ENCODE measurements at regions not wholly inside any gene's neighbourhood (a gene's known extent, or its start where the extent isn't known, plus 50 kb on each side); places are given as distances from the start of the nearest gene placed in this dataset.

DNA sequence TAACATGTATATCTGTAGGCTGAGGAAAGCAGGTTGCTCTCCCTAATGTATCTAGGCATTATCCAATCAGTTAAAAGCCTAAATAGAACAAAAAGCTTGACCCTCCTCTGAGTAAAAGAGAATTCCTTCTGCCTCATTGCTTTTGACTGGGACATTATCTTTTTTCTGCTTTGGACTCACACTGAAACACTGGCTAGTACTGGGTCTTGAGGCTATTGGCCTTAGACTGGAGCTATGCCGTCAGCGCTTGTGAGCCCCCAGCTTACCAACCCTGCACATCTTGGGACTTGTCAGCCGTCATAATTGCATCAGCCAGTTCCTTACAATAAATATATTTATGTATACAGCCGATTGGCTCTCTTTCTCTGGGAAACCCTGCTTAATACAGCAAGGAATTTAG is 206.8 kb upstream of the ARHGAP24 start:
- H3K4me3 ChIP-seq, result no peak overlapping the region
- TF ChIP-seq, protein P1, sequence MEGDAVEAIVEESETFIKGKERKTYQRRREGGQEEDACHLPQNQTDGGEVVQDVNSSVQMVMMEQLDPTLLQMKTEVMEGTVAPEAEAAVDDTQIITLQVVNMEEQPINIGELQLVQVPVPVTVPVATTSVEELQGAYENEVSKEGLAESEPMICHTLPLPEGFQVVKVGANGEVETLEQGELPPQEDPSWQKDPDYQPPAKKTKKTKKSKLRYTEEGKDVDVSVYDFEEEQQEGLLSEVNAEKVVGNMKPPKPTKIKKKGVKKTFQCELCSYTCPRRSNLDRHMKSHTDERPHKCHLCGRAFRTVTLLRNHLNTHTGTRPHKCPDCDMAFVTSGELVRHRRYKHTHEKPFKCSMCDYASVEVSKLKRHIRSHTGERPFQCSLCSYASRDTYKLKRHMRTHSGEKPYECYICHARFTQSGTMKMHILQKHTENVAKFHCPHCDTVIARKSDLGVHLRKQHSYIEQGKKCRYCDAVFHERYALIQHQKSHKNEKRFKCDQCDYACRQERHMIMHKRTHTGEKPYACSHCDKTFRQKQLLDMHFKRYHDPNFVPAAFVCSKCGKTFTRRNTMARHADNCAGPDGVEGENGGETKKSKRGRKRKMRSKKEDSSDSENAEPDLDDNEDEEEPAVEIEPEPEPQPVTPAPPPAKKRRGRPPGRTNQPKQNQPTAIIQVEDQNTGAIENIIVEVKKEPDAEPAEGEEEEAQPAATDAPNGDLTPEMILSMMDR (IDR thresholded peaks at IDR 0.05; ENCODE audit: control extremely low read depth, extremely low read depth), result no peak
- ATAC-seq (ENCODE audit: insufficient read depth, low FRiP score), result no peak
- no peak overlapping the region for H3K27ac ChIP-seq (ENCODE audit: low read depth in 1 of 2, low read length in 1 of 2)
- no peak overlapping the region for H3K9ac ChIP-seq (ENCODE audit: insufficient read depth in 1 of 2, low read length in 2 of 2)
- H3K36me3 ChIP-seq (ENCODE audit: control insufficient read depth in 4 of 4, insufficient read depth in 4 of 4, low read length in 4 of 4), result no peaks in the 10 kb centered on the region
- DNase-seq, result no peak
- no peaks in the 10 kb centered on the region for H3K27me3 ChIP-seq (ENCODE audit: control insufficient read depth in 3 of 3, insufficient read depth in 3 of 3, low read length in 2 of 3)
- H3K9me3 ChIP-seq (ENCODE audit: control insufficient read depth in 4 of 4, insufficient read depth in 3 of 4, low read length in 3 of 4), result peaks cover 0 to 2% (median 0%) of the 10 kb centered on the region in 4 donors
- WGBS, 2 donors, result 89% methylated on average over 4 of the region's 4 CpGs
- no peaks in the 10 kb centered on the region for H3K4me1 ChIP-seq (ENCODE audit: control insufficient read depth in 5 of 5, insufficient read depth in 5 of 5, low read length in 5 of 5)

DNA sequence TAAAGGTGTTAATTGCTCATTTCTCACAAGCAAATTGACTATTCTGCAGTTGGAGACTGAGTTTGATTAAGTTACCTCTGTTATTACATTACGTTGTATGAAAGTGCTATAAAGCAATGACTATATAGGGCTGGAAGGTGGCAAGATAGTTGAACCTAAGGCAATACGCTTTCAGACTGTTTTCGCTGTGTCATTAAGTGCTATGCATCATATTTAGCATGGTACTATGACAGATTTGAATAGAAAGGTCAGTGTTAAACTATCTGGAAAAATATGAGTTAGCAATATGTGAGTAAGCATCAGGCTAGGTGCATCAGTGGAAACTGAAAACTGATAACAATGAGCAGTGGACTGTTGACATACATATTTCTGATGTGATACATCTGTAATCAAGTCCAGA is 206.0 kb upstream of the ARHGAP24 start:
- Histone ChIP-seq H3K4me3 (no peak overlapping the region), H3K27me3 (ENCODE audit: control insufficient read depth in 3 of 3, insufficient read depth in 3 of 3, low read length in 2 of 3) (no peaks in the 10 kb centered on the region), H3K27ac (ENCODE audit: low read depth in 1 of 2, low read length in 1 of 2) (no peak overlapping the region), H3K9me3 (ENCODE audit: control insufficient read depth in 4 of 4, insufficient read depth in 3 of 4, low read length in 3 of 4) (peaks cover 0 to 6% (median under 1%) of the 10 kb centered on the region in 4 donors), H3K4me1 (ENCODE audit: control insufficient read depth in 5 of 5, insufficient read depth in 5 of 5, low read length in 5 of 5) (no peaks in the 10 kb centered on the region), H3K9ac (ENCODE audit: insufficient read depth in 1 of 2, low read length in 2 of 2) (no peak overlapping the region), H3K36me3 (ENCODE audit: control insufficient read depth in 4 of 4, insufficient read depth in 4 of 4, low read length in 4 of 4) (no peaks in the 10 kb centered on the region)
- no peak for DNase-seq
- 92 to 93% methylated on average over 3 of the region's 3 CpGs for WGBS, 2 donors
- TF ChIP-seq, protein P1 (IDR thresholded peaks at IDR 0.05; ENCODE audit: control extremely low read depth, extremely low read depth), result no peak
- no peak for ATAC-seq (ENCODE audit: insufficient read depth, low FRiP score)

DNA sequence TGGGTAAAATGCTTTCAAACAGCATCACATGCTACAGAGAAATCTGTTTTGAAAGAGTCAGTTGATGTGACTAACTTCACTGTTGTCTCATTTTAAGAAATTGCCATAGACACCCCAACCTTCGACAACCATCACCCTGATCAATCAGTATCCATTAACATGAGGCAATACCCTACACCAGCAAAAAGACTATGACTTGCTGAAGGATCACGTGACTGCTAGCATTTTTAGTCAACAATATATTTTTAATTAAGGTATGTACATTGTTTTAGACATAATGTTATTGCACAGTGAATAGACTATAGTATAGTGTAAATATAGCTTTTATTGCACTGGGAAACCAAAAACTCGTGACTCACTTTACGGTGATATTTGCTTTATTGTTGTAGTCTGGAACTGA is 200.0 kb upstream of the ARHGAP24 start:
- no peak overlapping the region for H3K27ac ChIP-seq (ENCODE audit: low read depth in 1 of 2, low read length in 1 of 2)
- H3K4me3 ChIP-seq, result no peak overlapping the region
- peaks cover 0 to 7% (median under 1%) of the 10 kb centered on the region in 4 donors for H3K9me3 ChIP-seq (ENCODE audit: control insufficient read depth in 4 of 4, insufficient read depth in 3 of 4, low read length in 3 of 4)
- no peak for ATAC-seq (ENCODE audit: insufficient read depth, low FRiP score)
- no peaks in the 10 kb centered on the region for H3K4me1 ChIP-seq (ENCODE audit: control insufficient read depth in 5 of 5, insufficient read depth in 5 of 5, low read length in 5 of 5)
- no peaks in the 10 kb centered on the region for H3K36me3 ChIP-seq (ENCODE audit: control insufficient read depth in 4 of 4, insufficient read depth in 4 of 4, low read length in 4 of 4)
- H3K27me3 ChIP-seq (ENCODE audit: control insufficient read depth in 3 of 3, insufficient read depth in 3 of 3, low read length in 2 of 3), result no peaks in the 10 kb centered on the region
- no peak for DNase-seq
- no peak overlapping the region for H3K9ac ChIP-seq (ENCODE audit: insufficient read depth in 1 of 2, low read length in 2 of 2)
- 88 to 95% methylated on average over 4 of the region's 4 CpGs for WGBS, 2 donors
- TF ChIP-seq, protein P1 (IDR thresholded peaks at IDR 0.05; ENCODE audit: control extremely low read depth, extremely low read depth), result no peak

DNA sequence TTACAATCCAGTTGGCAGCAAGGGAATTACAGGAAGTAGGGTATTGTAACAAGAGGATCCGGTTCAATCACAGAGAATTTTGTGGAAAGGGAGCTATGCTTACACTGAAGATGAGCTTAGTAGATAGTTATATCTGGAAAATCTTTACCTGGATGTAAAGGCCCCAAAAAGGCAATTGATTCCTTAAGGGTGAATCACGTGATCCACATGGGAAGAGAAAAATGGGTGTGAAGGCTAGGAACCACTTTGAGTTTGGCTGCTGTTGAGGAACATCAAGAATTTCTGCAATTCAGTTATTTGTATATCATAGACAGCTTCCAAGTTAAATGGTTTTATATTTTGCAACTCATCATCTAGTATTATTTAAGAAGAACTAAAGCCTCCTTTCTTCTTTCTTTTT is 194.0 kb upstream of the ARHGAP24 start:
- TF ChIP-seq, protein P1 (IDR thresholded peaks at IDR 0.05; ENCODE audit: control extremely low read depth, extremely low read depth), result no peak
- no peak overlapping the region for H3K27ac ChIP-seq (ENCODE audit: low read depth in 1 of 2, low read length in 1 of 2)
- no peak overlapping the region for H3K4me3 ChIP-seq
- H3K4me1 ChIP-seq (ENCODE audit: control insufficient read depth in 5 of 5, insufficient read depth in 5 of 5, low read length in 5 of 5), result peaks cover 0 to 3% (median 0%) of the 10 kb centered on the region in 5 donors
- WGBS, 2 donors, result 76 to 82% methylated on average over 2 of the region's 2 CpGs
- no peaks in the 10 kb centered on the region for H3K36me3 ChIP-seq (ENCODE audit: control insufficient read depth in 4 of 4, insufficient read depth in 4 of 4, low read length in 4 of 4)
- no peak overlapping the region for H3K9ac ChIP-seq (ENCODE audit: insufficient read depth in 1 of 2, low read length in 2 of 2)
- no peak for DNase-seq
- ATAC-seq (ENCODE audit: insufficient read depth, low FRiP score), result no peak
- H3K27me3 ChIP-seq (ENCODE audit: control insufficient read depth in 3 of 3, insufficient read depth in 3 of 3, low read length in 2 of 3), result no peaks in the 10 kb centered on the region
- no peaks in the 10 kb centered on the region for H3K9me3 ChIP-seq (ENCODE audit: control insufficient read depth in 4 of 4, insufficient read depth in 3 of 4, low read length in 3 of 4)
